ENCODE measurements at regions not wholly inside any gene's neighbourhood (a gene's known extent, or its start where the extent isn't known, plus 50 kb on each side); places are given as distances from the start of the nearest gene placed in this dataset.

- TF ChIP-seq CTCF (conservative IDR thresholded peaks at IDR 0.05) (no peak), EZH2 (IDR thresholded peaks at IDR 0.05; ENCODE audit: low read depth) (no peak)
Measured at GRCh38 chr19:30304540-30304939, 67.6 kb upstream of the ZNF536 start.
